ENCODE measurements at regions not wholly inside any gene's neighbourhood (a gene's known extent, or its start where the extent isn't known, plus 50 kb on each side); places are given as distances from the start of the nearest gene placed in this dataset.

DNA sequence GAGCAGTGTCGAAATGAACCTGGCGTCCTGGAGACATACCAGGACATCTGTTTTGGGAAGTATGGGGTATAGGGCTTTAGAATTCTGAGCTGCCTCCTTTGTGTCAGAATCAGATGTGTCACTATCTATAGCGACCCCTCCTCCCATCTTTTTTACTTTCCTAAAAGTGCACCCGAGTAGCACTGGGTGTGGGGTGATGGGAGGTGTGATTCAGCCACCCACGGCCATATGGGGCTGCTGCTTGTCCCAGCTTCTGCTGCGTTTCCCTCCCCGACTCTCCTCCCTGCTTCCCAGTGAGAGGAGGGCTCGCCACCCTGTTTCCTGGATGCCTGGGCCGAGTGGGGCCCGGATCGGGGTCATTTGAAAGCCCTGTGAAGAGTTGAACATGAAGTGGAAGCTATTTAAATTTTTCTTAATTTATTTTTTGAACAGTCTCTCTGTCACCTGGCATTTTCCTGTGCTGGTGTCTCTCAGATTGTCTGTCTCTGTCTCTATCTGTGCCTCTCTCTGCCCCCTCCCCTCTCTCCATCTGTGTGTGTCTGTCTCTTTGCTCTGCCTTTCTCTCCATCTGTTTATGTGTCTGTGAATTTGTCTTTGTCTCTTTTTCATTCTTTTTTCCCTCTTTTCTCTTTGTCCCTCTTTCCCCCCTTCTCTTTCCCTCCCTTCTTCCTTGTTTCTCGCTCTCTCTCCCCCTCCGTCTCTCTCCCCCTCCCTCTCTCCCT is 638.8 kb upstream of the EEF2KMT start:
- no peak for ATAC-seq (ENCODE audit: low FRiP score)
- TF ChIP-seq CTCF (IDR thresholded peaks at IDR 0.05): no peak
- no peak for DNase-seq (ENCODE audit: low spot score)

DNA sequence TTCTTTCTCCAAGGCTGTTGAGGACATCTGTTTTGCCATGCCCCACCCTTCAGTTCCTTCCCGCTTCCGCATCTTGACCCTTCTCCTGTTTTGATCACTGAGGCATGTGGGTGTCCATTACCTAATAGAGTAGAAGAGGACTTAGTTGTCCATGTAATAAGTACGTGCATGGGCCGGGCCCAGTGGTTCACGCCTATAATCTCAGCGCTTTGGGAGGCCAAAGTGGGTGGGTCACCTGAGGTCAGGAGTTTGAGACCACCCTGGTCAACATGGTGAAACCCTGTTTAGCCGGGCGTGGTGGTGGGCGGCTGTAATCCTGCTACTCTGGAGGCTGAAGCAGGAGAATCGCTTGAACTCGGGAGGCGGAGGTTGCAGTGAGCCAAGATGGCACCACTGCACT is 637.8 kb upstream of the EEF2KMT start:
- no peak for DNase-seq (ENCODE audit: low spot score)
- no peak for TF ChIP-seq CTCF (IDR thresholded peaks at IDR 0.05)
- no peak for ATAC-seq (ENCODE audit: low FRiP score)

DNA sequence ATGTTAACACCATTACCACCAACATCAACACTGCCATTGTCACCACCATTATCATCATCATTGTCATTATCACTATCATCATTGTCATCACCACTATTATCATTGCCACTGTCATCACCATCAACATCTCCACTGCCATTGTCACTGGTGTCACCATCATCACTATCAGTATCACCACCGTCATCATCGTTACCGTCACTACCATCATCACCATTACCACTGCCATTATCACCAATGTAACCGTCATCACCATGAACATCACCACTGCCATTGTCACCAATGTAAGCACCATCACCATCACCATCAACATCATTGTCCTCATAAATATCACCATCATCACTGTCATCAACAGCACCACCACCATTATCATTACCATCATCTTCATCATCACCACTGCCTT is 633.2 kb upstream of the EEF2KMT start:
- TF ChIP-seq CTCF (IDR thresholded peaks at IDR 0.05): no peak
- ATAC-seq (ENCODE audit: low FRiP score): no peak
- DNase-seq (ENCODE audit: low spot score): no peak

GRCh38 chr16:5722116-5722619 is 624.6 kb upstream of the EEF2KMT start:
- DNase-seq (ENCODE audit: low spot score): no peak
- no peak for TF ChIP-seq CTCF (IDR thresholded peaks at IDR 0.05)
- ATAC-seq (ENCODE audit: low FRiP score): no peak

DNA sequence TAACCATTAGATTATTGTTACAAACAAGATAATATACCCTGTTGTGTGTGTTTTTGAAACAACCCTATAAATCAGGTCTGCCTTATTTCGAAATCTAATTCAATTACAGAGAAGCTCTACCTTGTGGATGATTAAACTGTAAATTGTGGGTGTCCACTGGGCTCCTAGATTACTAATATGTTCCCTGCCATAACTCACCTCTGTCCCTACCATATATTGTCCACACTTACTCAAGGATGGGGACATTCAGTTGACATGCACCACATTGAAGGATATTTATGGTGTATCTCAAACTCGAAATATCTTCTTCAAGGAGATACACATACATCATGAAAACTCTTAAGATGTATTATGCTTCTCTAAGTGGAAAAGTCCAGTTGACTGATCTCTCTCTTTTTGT is 617.6 kb upstream of the EEF2KMT start:
- DNase-seq (ENCODE audit: low spot score) (no peak), ATAC-seq (ENCODE audit: low FRiP score) (no peak)
- TF ChIP-seq CTCF (IDR thresholded peaks at IDR 0.05): no peak

- DNase-seq (ENCODE audit: low spot score) (no peak), ATAC-seq (ENCODE audit: low FRiP score) (no peak)
- TF ChIP-seq CTCF (IDR thresholded peaks at IDR 0.05): no peak
Observed at GRCh38 chr16:5709889-5710288, 612.3 kb upstream of the EEF2KMT start.

- DNase-seq (ENCODE audit: low spot score) (no peak), ATAC-seq (ENCODE audit: low FRiP score) (peak; percentile 92)
- TF ChIP-seq CTCF (IDR thresholded peaks at IDR 0.05): no peak
Observed at GRCh38 chr16:5706211-5706610, 608.6 kb upstream of the EEF2KMT start.
